NCI-H748 (cell line): ENCODE measurements at regions not wholly inside any gene's neighbourhood (a gene's known extent, or its start where the extent isn't known, plus 50 kb on each side); places are given as distances from the start of the nearest gene placed in this dataset.
"Not testable (repeated sequence)": the region's sequence is repeated elsewhere in the genome, so short reads cannot be mapped to it uniquely, and the experiment has no call there.

ENCODE experiments used
- DNase-seq: peaks from one replicate; lab custom pipeline; 2025; ENCODE audit not compliant: unreplicated experiment; lab: John Stamatoyannopoulos, UW

GRCh38 chr13:56335775-56336174, 804.9 kb upstream of the PRR20A start:
- no peak for DNase-seq

- DNase-seq, result no peak
These were observed 802.3 kb upstream of the PRR20A start for GRCh38 chr13:56338421-56338820.

GRCh38 chr13:56347014-56347413, 793.7 kb upstream of the PRR20A start:
- DNase-seq, result no peak

GRCh38 chr13:56349866-56350265, 790.9 kb upstream of the PRR20A start:
- DNase-seq, result no peak

- DNase-seq, result peak; percentile 55
These were observed 789.7 kb upstream of the PRR20A start for GRCh38 chr13:56351041-56351440.

- DNase-seq, result no peak
These were observed 788.4 kb upstream of the PRR20A start for GRCh38 chr13:56352361-56352760.

GRCh38 chr13:56352901-56353300, 787.8 kb upstream of the PRR20A start:
- DNase-seq, result no peak

GRCh38 chr13:56356690-56357089, 784.0 kb upstream of the PRR20A start:
- DNase-seq, result no peak

GRCh38 chr13:56378566-56378965, 762.2 kb upstream of the PRR20A start:
- DNase-seq, result no peak

GRCh38 chr13:56393549-56393948, 747.2 kb upstream of the PRR20A start:
- DNase-seq, result no peak

GRCh38 chr13:56396318-56396717, 744.4 kb upstream of the PRR20A start:
- no peak for DNase-seq

- DNase-seq, result no peak
These were observed 739.9 kb upstream of the PRR20A start for GRCh38 chr13:56400774-56401173.

GRCh38 chr13:56412856-56413255, 727.9 kb upstream of the PRR20A start:
- DNase-seq, result no peak

GRCh38 chr13:56424246-56424645, 716.5 kb upstream of the PRR20A start:
- no peak for DNase-seq

GRCh38 chr13:56457535-56458190, 683.1 kb upstream of the PRR20A start:
- DNase-seq, result peak; percentile 12

- no peak for DNase-seq
These were observed 681.4 kb upstream of the PRR20A start for GRCh38 chr13:56459286-56459685.

GRCh38 chr13:56501750-56502149, 639.0 kb upstream of the PRR20A start:
- DNase-seq, result no peak

- no peak for DNase-seq
These were observed 629.9 kb upstream of the PRR20A start for GRCh38 chr13:56510836-56511235.

- peak; percentile 7 for DNase-seq
These were observed 628.4 kb upstream of the PRR20A start for GRCh38 chr13:56512336-56512735.

- DNase-seq, result peak; percentile 36
These were observed 625.3 kb upstream of the PRR20A start for GRCh38 chr13:56515441-56515840.

- peak; percentile 98 for DNase-seq
These were observed 612.5 kb upstream of the PRR20A start for GRCh38 chr13:56528040-56528790.

- DNase-seq, result no peak
These were observed 610.6 kb upstream of the PRR20A start for GRCh38 chr13:56530096-56530495.

GRCh38 chr13:56547921-56548320, 592.8 kb upstream of the PRR20A start:
- not testable (repeated sequence) for DNase-seq
